GM12872 (cell line): ENCODE measurements at regions not wholly inside any gene's neighbourhood (a gene's known extent, or its start where the extent isn't known, plus 50 kb on each side); places are given as distances from the start of the nearest gene placed in this dataset.

Experiments used
- TF ChIP-seq, protein P1 (sequence below): IDR thresholded peaks from 3 replicates; pipeline ENCODE4 v1.5.1; 2011; ENCODE audit warnings: low read depth, mild to moderate bottlenecking, low read length, moderate library complexity; ENCODE audit not compliant: insufficient read depth

DNA sequence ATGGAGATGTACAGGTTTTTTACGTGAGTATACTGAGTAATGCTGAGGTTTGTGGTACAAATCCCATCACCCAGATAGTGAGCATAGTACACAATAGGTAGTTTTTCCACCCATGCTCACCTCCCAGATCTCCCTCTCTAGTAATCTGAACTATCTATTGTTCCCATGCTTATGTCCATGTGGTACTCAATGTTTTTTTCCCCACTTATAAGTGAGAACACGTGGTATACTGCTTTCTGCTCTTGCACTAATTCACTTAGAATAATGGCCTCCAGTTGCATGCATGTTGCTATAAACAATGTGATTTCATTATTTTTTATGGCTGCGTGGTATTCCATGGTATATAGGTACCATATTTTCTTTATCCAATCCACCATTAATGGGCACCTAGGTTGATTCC lies 593.9 kb downstream of the ANXA1 start:
- TF ChIP-seq, protein P1, sequence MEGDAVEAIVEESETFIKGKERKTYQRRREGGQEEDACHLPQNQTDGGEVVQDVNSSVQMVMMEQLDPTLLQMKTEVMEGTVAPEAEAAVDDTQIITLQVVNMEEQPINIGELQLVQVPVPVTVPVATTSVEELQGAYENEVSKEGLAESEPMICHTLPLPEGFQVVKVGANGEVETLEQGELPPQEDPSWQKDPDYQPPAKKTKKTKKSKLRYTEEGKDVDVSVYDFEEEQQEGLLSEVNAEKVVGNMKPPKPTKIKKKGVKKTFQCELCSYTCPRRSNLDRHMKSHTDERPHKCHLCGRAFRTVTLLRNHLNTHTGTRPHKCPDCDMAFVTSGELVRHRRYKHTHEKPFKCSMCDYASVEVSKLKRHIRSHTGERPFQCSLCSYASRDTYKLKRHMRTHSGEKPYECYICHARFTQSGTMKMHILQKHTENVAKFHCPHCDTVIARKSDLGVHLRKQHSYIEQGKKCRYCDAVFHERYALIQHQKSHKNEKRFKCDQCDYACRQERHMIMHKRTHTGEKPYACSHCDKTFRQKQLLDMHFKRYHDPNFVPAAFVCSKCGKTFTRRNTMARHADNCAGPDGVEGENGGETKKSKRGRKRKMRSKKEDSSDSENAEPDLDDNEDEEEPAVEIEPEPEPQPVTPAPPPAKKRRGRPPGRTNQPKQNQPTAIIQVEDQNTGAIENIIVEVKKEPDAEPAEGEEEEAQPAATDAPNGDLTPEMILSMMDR: no peak

GRCh38 chr9:73753171-73753570 lies 601.5 kb downstream of the ANXA1 start:
- TF ChIP-seq, protein P1: no peak

GRCh38 chr9:73761905-73762304 lies 610.2 kb downstream of the ANXA1 start:
- TF ChIP-seq, protein P1: no peak

DNA sequence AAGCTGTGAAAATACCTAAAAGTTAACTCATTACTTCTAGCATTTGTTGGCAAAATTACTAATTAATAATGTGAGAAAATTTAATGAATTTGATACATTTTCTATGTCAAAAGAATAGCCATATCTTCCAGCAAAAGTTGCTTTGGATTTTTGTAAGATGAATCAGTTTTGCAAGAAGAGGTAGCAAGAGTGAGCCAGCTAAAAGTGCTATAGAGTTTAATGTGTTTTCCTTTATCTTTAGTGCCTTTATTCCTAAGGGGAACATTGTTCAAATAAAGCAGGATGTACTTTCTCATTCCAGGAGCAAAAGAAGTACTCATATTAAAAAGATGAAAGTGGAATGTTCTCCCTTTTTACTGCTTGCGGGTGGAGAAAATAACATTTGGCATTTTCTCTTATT lies 622.2 kb downstream of the ANXA1 start:
- TF ChIP-seq, protein P1: no peak

DNA sequence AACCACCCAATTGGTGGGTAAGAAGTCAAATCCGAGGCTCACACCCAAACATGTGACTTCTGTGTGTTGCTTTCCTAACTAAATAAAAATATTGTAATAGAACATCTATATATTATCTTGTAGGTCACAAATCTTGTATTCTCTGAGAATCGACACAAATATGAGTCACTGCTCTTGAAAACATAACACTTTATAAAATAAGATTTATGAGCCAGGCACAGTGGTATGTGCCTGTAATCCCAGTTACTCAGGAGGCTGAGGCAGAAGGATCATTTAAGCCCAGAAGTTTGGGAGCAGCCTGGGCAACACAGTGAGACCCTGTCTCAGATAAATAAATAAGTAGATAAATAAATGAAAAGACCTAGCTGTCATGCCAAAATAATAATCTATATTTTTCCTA lies 624.1 kb downstream of the ANXA1 start:
- TF ChIP-seq, protein P1: no peak

GRCh38 chr9:73780916-73781315 lies 629.3 kb downstream of the ANXA1 start:
- TF ChIP-seq, protein P1: no peak

DNA sequence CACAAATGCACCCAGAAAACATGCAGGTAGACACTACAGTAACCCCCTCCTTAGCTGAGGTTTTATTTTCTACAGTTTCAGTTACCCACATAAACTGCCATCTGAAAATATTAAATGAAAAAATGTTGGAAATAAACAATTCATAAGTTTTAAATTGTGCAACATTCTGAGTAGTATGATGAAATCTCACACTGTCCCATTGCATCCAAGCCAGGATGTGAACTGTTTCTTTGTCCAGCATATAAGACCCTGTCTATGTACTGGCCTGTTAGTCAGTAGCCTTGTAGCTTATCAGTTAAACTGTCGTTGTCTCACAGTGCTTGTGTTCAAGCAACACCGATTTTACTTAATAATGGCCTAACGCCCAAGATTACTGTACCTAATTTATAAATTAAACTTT lies 630.5 kb downstream of the ANXA1 start:
- TF ChIP-seq, protein P1: no peak

GRCh38 chr9:73799446-73799845 lies 647.8 kb downstream of the ANXA1 start:
- TF ChIP-seq, protein P1: no peak
